CD4-positive, alpha-beta T cell treated with Interleukin-17A for 4 hours (primary cell): ENCODE measurements at regions not wholly inside any gene's neighbourhood (a gene's known extent, or its start where the extent isn't known, plus 50 kb on each side); places are given as distances from the start of the nearest gene placed in this dataset.
"Not testable (repeated sequence)": the region's sequence is repeated elsewhere in the genome, so short reads cannot be mapped to it uniquely, and the experiment has no call there.

Source experiments
- DNase-seq: peaks from one replicate; pipeline ENCODE4 v3.0.0-alpha.2; 2020; ENCODE audit warnings: mixed read lengths

- no peak for DNase-seq
These were observed 174.4 kb downstream of the RPIA start for GRCh38 chr2:88865801-88866371.

DNA sequence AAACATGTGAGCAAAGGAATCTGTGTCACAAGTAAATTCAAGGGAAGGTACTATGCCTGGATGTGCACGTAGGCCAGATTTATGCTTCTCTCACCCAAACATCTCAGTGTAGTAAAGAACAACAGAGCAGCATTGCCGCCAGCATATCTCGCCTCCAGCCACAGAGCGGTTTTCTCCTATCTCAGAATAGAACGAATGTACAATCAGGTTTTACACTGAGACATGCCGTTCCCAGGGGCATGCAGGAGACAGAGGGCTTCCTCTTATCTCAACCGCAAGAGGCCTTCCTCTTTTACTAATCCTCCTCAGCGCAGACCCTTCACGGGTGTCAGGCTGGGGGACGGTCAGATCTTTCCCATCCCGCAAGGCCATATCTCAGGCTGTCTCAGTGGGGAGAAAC is 175.3 kb downstream of the RPIA start:
- DNase-seq = no peak

- no peak for DNase-seq
These were observed 177.4 kb downstream of the RPIA start for GRCh38 chr2:88868861-88869260.

DNA sequence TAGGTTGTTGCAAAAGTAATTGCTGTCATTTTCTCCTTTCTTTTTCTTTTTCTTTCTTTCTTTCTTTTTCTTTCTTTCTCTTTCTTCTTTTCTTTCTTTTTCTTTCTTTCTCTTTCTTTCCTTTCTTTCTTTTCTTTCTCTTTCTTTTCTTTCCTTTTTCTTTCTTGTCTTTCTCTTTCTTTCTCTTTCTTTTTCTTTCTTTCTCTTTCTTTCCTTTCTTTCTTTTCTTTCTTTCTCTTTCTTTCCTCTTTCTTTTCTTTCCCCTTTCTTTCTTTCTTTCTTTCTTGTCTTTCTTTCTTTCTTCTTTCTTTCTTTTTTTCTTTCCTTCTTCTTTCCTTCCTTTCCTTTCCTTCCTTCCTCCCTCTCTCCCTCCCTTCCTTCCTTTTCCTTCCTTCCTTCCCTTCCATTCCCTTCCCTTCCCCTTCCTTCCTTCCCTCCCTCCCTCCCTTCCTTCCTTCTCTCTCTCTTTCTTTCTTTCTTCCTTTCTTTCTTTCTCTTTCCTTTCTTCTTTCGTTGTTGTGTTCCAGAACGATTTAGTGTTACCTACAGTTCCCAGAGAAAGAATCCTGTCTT is 178.9 kb downstream of the RPIA start:
- no peak for DNase-seq

DNA sequence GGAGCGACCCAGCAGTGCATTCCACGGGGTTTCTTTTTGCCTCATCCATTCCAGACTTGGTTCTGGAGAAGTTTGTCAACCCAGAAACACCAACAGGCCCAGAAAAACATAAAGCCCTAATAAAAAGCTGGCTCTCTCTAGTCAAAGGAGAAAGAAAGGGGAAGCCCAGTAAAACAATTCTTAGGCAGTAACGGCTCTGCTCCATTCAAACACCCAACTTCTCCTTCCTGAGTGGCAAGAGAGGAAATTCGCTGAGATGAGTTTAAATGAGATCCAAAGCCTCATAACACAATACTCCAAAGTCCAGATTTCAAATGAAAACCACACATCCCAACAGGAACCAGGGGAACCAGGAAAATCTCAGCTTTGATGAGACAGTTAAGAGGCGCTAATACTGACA is 179.9 kb downstream of the RPIA start:
- DNase-seq = no peak

DNA sequence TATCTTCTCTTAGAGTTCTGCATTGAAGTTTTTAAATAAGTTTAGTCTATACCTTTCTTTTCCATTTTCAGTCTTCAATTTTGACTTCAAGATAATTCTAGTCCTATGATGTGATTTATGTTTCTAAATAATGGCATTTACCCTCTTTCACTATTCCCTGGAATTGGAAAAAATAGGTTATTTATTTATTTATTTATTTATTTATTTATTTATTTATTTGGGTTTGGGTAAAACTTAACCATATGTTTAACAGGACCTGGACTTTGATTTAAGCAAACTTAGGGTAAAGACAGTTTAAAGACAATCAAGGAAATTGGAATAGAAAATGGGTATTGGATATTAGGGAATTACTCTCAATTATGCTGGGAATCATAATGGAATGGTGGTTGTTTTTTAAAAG is 182.1 kb downstream of the RPIA start:
- DNase-seq = no peak

GRCh38 chr2:88874063-88874657 is 182.7 kb downstream of the RPIA start:
- peak; percentile 52 for DNase-seq

DNA sequence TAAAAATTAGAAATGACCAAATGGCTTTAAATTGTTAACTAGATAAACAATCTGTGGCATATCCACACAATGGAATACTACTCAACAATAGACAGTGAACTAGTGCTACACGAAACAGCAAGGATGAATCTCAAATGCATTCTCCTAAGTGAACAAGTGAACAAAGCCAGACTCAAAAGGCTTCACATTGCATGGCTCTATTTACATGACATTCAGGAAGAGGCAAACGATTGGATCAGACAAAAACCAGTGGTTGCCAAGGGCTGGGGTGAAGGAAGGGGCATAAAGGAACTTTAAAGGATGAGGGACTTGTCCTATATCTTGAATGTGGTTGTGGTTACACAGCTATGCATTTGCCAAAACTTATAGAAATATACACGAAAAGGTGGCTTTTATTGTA is 184.3 kb downstream of the RPIA start:
- DNase-seq = no peak

DNA sequence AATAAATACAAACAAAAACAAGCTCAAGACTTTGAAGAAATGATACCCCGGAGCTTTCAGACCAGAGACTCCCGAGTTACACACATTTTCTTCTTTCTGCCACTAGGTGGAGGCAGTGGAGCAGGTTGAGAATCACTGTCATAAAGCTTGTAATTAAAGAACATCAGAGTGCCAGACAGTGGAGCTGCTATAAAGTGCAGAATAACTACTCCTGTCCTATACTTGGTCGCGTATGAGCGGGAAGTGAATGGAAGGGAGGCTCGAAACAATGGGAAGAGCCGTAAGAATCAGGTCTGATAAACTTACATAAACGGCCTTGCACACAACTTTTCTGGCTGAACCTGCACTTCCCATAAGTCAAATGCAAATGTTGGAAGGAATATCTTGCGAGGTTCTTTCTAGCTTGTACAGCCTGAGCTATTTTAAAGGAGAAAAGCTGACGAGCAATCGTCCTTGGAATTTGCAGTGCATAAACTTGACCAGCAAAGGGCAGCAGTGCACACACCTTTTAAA is 189.0 kb downstream of the RPIA start:
- peak; percentile 29 for DNase-seq

DNA sequence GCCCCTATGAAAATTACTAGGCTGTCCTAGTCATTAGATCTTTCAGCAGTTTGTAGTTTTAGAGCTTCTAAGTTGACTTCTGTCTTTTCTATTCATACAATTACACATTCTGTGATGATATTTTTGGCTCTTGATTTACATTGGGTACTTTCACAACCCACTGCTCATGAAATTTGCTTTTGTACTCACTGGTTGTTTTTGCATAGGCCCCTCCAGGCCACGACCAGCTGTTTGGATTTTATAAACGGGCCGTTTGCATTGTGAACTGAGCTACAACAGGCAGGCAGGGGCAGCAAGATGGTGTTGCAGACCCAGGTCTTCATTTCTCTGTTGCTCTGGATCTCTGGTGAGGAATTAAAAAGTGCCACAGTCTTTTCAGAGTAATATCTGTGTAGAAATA is 193.8 kb downstream of the RPIA start:
- no peak for DNase-seq

DNA sequence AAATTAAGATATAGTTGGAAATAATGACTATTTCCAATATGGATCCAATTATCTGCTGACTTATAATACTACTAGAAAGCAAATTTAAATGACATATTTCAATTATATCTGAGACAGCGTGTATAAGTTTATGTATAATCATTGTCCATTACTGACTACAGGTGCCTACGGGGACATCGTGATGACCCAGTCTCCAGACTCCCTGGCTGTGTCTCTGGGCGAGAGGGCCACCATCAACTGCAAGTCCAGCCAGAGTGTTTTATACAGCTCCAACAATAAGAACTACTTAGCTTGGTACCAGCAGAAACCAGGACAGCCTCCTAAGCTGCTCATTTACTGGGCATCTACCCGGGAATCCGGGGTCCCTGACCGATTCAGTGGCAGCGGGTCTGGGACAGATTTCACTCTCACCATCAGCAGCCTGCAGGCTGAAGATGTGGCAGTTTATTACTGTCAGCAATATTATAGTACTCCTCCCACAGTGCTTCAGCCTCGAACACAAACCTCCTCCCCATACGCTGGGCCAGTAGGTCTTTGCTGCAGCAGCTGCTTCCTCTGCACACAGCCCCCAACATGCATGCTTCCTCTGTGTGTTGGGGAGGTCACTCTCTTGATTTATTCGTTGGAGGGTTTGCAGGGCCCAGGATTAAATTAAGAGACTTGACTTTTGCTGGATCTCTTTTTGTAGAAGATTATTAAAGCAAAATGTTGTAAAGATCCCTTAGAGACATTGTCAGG is 194.4 kb downstream of the RPIA start:
- no peak for DNase-seq

- not testable (repeated sequence) for DNase-seq
These were observed 196.0 kb downstream of the RPIA start for GRCh38 chr2:88887466-88887865.

- no peak for DNase-seq
These were observed 200.7 kb downstream of the RPIA start for GRCh38 chr2:88892207-88892606.

- DNase-seq = no peak
These were observed 201.3 kb downstream of the RPIA start for GRCh38 chr2:88892788-88893187.

- no peak for DNase-seq
These were observed 205.5 kb downstream of the RPIA start for GRCh38 chr2:88896971-88897370.

DNA sequence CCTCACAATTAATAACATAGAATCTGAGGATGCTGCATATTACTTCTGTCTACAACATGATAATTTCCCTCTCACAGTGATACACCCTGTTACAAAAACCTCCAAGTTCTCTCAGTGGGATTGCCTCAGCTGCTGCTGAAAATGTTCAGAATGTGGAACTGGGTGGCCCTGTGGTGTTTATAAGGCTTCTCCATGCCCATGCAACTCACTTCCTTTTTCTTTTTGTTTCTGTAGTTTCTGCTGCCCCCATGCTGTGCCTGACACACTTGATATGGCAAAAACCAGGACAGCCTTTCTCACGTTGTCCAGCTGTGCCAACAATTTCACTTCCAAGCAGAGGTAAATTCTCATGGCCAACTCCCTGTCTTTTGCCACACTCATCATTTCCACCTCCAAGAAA is 206.2 kb downstream of the RPIA start:
- no peak for DNase-seq

DNA sequence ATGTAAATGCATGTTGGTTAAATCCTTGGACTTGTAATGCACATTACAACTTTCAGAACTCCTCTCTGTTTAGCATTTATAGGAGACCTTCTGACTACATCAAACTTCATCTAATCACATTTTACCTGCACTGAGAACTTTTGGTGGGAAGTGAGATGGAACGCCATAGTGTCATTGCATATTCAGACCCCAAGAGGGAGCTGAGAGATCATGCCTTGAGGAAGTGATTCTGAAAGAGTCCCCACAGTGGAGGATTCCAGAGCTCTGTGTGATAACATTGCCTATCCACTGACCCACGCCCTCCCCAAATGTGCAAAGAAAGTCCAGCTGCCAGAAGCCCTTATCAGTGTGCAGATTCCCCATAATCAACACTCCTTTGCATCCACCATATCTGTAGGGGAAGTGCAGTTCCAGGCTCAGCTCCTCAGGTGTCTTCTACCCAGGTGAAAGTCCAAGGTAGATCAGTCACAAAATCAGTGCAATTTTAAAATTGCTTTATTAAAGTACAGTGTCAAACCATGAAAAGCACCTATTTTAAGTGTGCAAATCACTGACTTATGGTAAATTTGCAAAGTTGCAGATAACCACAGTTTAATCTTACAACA is 212.4 kb downstream of the RPIA start:
- no peak for DNase-seq

DNA sequence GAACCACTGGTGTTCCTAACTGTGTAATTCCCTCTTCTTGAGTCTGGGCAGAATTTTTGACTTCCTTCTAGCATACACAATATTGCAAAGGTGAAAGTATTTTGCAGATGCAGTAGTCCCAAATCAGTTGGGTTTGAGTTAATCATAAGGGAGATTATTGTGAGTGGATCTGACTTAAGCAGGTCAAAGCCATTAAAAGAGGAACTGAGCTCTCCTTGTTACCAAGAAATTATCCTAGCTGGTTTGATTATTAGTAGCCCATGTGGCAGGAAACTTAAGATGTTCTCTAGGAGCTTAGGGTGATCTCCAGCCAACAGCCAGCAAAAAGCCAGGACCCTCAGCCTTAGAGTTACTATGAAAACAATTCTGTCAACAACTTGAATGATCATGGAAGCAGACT is 221.8 kb downstream of the RPIA start:
- DNase-seq = no peak

DNA sequence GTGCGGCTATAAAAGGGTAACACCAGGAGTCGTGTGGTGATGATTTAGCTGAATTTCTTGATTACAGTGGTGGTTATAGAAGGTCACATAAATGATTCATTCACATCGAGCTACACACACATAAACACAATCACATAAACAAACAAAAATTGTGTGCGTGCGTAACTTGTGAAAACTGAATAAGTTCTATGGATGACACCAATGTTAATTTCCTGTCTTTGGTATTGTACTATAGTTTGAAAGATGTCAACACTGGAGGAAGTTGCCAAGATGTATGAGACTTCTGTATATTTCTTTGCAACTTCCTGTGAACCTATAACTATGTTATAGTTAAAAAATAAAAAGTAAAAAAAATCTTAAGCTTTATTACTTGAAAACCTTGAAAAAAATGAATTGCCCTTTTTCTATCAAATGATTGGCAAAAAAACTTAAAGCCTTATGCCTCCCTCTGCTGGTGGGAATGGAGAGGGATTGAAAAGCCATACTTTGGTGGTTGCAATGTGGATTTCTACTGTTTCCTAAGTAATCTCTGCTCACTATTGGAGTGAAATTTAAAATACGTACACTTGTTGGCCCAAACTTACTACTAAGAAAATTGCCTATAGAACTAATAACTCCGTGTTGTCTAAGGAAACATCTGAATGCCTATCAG is 227.7 kb downstream of the RPIA start:
- no peak for DNase-seq

GRCh38 chr2:88920399-88920798 is 228.9 kb downstream of the RPIA start:
- DNase-seq = not testable (repeated sequence)

GRCh38 chr2:88924533-88924932 is 233.1 kb downstream of the RPIA start:
- DNase-seq = no peak

DNA sequence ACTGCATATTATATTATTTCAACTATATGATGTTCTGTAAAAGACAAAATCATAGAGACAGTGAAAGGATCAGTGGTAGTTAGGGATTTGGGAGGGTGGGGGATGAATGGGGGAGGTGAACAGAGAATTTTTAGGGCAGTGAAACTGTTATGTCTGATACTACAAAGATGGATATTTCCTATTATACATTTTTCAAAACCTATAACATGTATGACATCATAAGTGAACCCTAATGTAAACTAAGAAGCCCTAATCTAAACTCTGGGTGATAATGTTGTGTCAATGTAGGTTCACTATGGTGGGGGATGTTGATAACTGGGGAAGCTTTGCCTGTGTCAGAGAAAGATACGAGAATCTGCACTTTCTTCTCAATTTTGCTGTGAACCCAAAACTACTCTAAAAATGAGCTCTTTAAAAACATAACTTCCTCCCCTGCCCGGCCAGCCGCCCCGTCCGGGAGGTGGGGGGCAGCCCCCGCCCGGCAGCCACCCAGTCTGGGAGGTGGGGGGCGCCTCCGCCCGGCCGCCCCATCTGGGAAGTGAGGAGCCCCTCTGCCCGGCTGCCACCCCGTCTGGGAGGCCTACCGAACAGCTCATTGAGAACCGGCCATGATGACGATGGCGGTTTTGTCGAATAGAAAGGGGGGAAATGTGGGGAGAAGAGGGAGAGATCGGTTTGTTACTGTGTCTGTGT is 234.4 kb downstream of the RPIA start:
- DNase-seq = no peak
